Activated CD8-positive, alpha-beta T cell treated with anti-CD3 and anti-CD28 coated beads for 36 hours (primary cell): ENCODE measurements at regions not wholly inside any gene's neighbourhood (a gene's known extent, or its start where the extent isn't known, plus 50 kb on each side); places are given as distances from the start of the nearest gene placed in this dataset.

Experiments
- ATAC-seq: fragments of 200-7000 bp; cut with Tn5 transposase; one replicate; pipeline ENCODE4 v1.10.0; 2021; ENCODE audit warnings: mild to moderate bottlenecking, moderate library complexity
- CTCF ChIA-PET: fragments of 350-600 bp; sonication (Branson Sonifier 250); formaldehyde crosslinking; loops from one replicate; lab custom pipeline; 2021; ENCODE audit warnings: antibody characterized with exemption; lab: Charles Lee
- POLR2A ChIA-PET: fragments of 350-600 bp; sonication (Branson Sonifier 250); formaldehyde crosslinking; loops from one replicate; lab custom pipeline; 2021; ENCODE audit warnings: antibody characterized with exemption; lab: Charles Lee
- DNase-seq: peaks from one replicate; pipeline ENCODE4 v3.0.0-alpha.2; 2020
- H3K27ac Mint-ChIP-seq: one replicate; pipeline ENCODE4 v1.8.0; 2021; ENCODE audit warnings: mild to moderate bottlenecking, mixed read lengths
- H3K27me3 Mint-ChIP-seq: one replicate; pipeline ENCODE4 v1.8.0; 2021; ENCODE audit warnings: mixed read lengths
- H3K36me3 Mint-ChIP-seq: one replicate; pipeline ENCODE4 v1.8.0; 2021; ENCODE audit warnings: low read depth, mixed read lengths
- H3K4me1 Mint-ChIP-seq: one replicate; pipeline ENCODE4 v1.8.0; 2021; ENCODE audit warnings: low read depth, mixed read lengths
- H3K4me3 Mint-ChIP-seq: one replicate; pipeline ENCODE4 v1.8.0; 2021; ENCODE audit warnings: mild to moderate bottlenecking, moderate library complexity, mixed read lengths
- H3K9me3 Mint-ChIP-seq: one replicate; pipeline ENCODE4 v1.8.0; 2021; ENCODE audit warnings: mixed read lengths
- CTCF ChIP-seq: fragments of 200-600 bp; IDR thresholded peaks from one replicate; pipeline ENCODE4 v1.8.0; 2022; ENCODE audit warnings: antibody characterized with exemption, mild to moderate bottlenecking
- intact Hi-C: fragments of 100-400 bp; cut with micrococcal nuclease; formaldehyde crosslinking; loops from one replicate; pipeline ENCODE4 v1.10.0; 2022

DNA sequence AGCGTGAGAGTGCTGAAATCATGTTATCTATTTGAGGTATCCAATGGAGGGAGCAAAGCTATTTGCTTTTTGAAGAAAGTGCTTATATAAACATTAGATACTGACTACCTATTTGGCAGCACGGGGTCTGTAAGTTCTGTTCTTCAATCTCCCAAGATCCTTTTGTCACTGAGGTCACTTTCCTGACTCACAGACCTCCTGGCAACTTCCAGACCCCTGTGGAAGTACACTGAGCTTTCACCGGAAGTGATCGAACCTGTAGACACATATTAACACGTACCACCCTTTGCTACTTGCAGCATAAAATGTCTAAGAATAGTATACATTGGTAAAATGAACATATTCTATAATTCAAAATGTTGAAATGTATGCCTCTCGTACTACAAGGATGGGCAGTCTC, 452.6 kb upstream of the ST6GAL2 start:
- no peak for ATAC-seq
- DNase-seq: no peak
- H3K4me1 Mint-ChIP-seq: no peaks in the 10 kb centered on the region
- no peak overlapping the region for H3K4me3 Mint-ChIP-seq
- H3K27ac Mint-ChIP-seq: no peak overlapping the region
- POLR2A ChIA-PET: no interaction called here
- TF ChIP-seq CTCF: no peak
- no peaks in the 10 kb centered on the region for H3K27me3 Mint-ChIP-seq
- CTCF ChIA-PET: no interaction called here
- intact Hi-C loops: no loop called here
- peaks cover 5% of the 10 kb centered on the region for H3K9me3 Mint-ChIP-seq
- no peaks in the 10 kb centered on the region for H3K36me3 Mint-ChIP-seq

DNA sequence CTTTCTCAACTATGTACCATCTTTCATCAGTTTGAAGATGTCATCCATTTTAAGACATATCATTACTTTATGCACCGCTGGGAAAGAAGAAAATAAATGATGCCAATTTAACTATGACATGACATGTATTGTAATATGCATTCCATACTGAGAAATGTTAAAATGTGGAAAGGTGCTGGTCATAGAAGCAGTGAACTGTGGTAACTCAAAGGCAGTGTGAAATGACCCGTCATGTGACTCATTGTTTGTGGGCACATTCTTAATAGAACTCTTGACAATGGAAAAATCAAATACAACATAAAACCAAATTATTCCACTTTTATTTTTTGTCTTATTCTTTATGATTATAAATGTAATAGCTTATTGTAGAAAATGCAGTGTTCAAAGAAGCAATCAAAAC, 455.0 kb upstream of the ST6GAL2 start:
- Mint-ChIP-seq H3K4me3 (no peak overlapping the region), H3K27ac (no peak overlapping the region), H3K9me3 (peaks cover 5% of the 10 kb centered on the region), H3K36me3 (no peaks in the 10 kb centered on the region), H3K4me1 (no peaks in the 10 kb centered on the region), H3K27me3 (no peaks in the 10 kb centered on the region)
- intact Hi-C loops: no loop called here
- no peak for ATAC-seq
- ChIA-PET POLR2A (no interaction called here), CTCF (no interaction called here)
- no peak for DNase-seq
- no peak for TF ChIP-seq CTCF

DNA sequence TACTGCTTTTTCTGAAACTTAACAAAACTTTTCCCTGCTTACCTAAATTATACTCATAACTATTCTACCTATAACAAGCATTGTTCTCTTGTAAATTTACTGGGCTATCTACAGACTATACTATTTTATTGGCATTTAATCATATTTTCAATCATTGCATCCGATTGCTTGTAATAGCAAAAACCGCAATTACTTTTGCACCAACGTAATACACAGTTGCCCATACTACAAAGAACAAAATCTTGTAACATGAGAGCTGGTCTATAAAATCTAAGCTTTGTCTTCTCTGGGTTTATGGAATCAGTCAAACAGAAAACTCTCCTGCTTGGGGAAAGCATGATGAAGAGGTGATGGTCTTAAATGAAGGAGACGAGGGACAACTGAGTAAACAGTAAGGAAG, 463.4 kb upstream of the ST6GAL2 start:
- peaks cover 8% of the 10 kb centered on the region for H3K9me3 Mint-ChIP-seq
- TF ChIP-seq CTCF: no peak
- H3K4me1 Mint-ChIP-seq: no peaks in the 10 kb centered on the region
- H3K4me3 Mint-ChIP-seq: no peak overlapping the region
- ATAC-seq (no peak), DNase-seq (no peak)
- H3K36me3 Mint-ChIP-seq: no peaks in the 10 kb centered on the region
- no peak overlapping the region for H3K27ac Mint-ChIP-seq
- intact Hi-C loops: no loop called here
- CTCF ChIA-PET: no interaction called here
- POLR2A ChIA-PET: no interaction called here
- no peaks in the 10 kb centered on the region for H3K27me3 Mint-ChIP-seq

DNA sequence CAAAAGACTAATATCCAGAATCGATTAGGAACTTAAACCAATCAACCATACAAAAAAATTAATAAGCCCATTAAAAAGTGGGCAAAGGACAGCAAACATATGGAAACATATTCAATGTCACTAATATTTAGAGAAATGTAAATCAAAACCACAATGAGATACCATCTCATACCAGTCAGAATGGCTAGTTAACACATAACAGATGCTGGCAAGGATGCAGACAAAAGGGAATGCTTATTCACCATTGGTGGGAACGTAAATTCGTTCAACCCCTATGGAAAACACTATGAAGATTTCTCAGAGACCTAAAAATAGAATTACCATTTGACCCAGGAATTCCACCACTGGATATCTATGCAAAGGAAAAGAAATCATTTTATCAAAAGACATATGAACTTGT, 468.2 kb upstream of the ST6GAL2 start:
- Mint-ChIP-seq H3K27ac (no peak overlapping the region), H3K4me1 (no peaks in the 10 kb centered on the region)
- POLR2A ChIA-PET: no interaction called here

GRCh38 chr2:107358362-107358761, 468.3 kb upstream of the RGPD4 start:
- intact Hi-C loops: no loop called here
- POLR2A ChIA-PET: no interaction called here
- TF ChIP-seq CTCF: no peak
- H3K9me3 Mint-ChIP-seq: peaks cover 2% of the 10 kb centered on the region
- DNase-seq (no peak), ATAC-seq (no peak)
- no peak overlapping the region for H3K4me3 Mint-ChIP-seq
- H3K27me3 Mint-ChIP-seq: no peaks in the 10 kb centered on the region
- no peaks in the 10 kb centered on the region for H3K4me1 Mint-ChIP-seq
- no peaks in the 10 kb centered on the region for H3K36me3 Mint-ChIP-seq
- CTCF ChIA-PET: no interaction called here
- H3K27ac Mint-ChIP-seq: no peak overlapping the region

More for the DNA sequence above, 468.2 kb upstream of the ST6GAL2 start:
- no peak overlapping the region for H3K4me3 Mint-ChIP-seq
- DNase-seq: no peak
- no peaks in the 10 kb centered on the region for H3K36me3 Mint-ChIP-seq
- CTCF ChIA-PET: no interaction called here
- H3K27me3 Mint-ChIP-seq: no peaks in the 10 kb centered on the region
- no peak for ATAC-seq
- intact Hi-C loops: no loop called here
- no peak for TF ChIP-seq CTCF
- H3K9me3 Mint-ChIP-seq: peaks cover 6% of the 10 kb centered on the region
